HEK293 (cell line): ENCODE measurements at regions not wholly inside any gene's neighbourhood (a gene's known extent, or its start where the extent isn't known, plus 50 kb on each side); places are given as distances from the start of the nearest gene placed in this dataset.

Experiments
- CTCF ChIP-seq: fragments of 450-650 bp; formaldehyde crosslinking; IDR thresholded peaks from 2 replicates; pipeline ENCODE4 v1.5.1; 2016; ENCODE audit warnings: missing biosample characterization, missing genetic modification characterization
- FEZF1 ChIP-seq: fragments of 450-650 bp; formaldehyde crosslinking; IDR thresholded peaks from 2 replicates; pipeline ENCODE4 v1.5.1; 2016; ENCODE audit warnings: missing biosample characterization, missing genetic modification characterization
- TRIM28 ChIP-seq: IDR thresholded peaks from 2 replicates; pipeline ENCODE4 v1.6.1; 2011; ENCODE audit warnings: low read length, control low read depth, borderline replicate concordance
- ZBTB10 ChIP-seq: fragments of 450-650 bp; formaldehyde crosslinking; IDR thresholded peaks from 2 replicates; pipeline ENCODE4 v1.5.1; 2016; ENCODE audit warnings: missing biosample characterization, missing genetic modification characterization
- ZIC2 ChIP-seq: fragments of 450-650 bp; formaldehyde crosslinking; IDR thresholded peaks from 2 replicates; pipeline ENCODE4 v1.5.1; 2016; ENCODE audit warnings: missing biosample characterization, missing genetic modification characterization
- ZNF16 ChIP-seq: fragments of 450-650 bp; formaldehyde crosslinking; IDR thresholded peaks from 2 replicates; pipeline ENCODE4 v1.5.1; 2016; ENCODE audit warnings: low read depth, missing biosample characterization, missing genetic modification characterization
- ZNF580 ChIP-seq: fragments of 450-650 bp; formaldehyde crosslinking; IDR thresholded peaks from 2 replicates; pipeline ENCODE4 v1.5.1; 2016; ENCODE audit warnings: missing biosample characterization, missing genetic modification characterization
- ZNF677 ChIP-seq: fragments of 450-650 bp; IDR thresholded peaks from 2 replicates; pipeline ENCODE4 v1.5.0; 2018; ENCODE audit warnings: missing biosample characterization, mild to moderate bottlenecking, missing genetic modification characterization, moderate library complexity

GRCh38 chr2:175500255-175500654, 318.7 kb upstream of the ATP5MC3 start:
- TF ChIP-seq CTCF (tag by site-specific recombination) (no peak), ZIC2 (tag by site-specific recombination) (no peak), ZNF677 (no peak), FEZF1 (tag by site-specific recombination) (no peak), TRIM28 (no peak), ZNF16 (tag by site-specific recombination) (no peak), ZBTB10 (no peak), ZNF580 (tag by site-specific recombination) (no peak)
